ENCODE measurements at regions not wholly inside any gene's neighbourhood (a gene's known extent, or its start where the extent isn't known, plus 50 kb on each side); places are given as distances from the start of the nearest gene placed in this dataset.

- ChIA-PET POLR2A (no interaction called here), CTCF (interaction anchor here (0.6 kb wide), 1 partner anchor 60 kb away, joined by 3 read pairs; no protein-coding TSS in a partner anchor)
- Histone ChIP-seq H3K27me3 (ENCODE audit: control insufficient read depth, insufficient read depth, low read length) (no peaks in the 10 kb centered on the region), H3K36me3 (ENCODE audit: control insufficient read depth, insufficient read depth, low read length) (no peaks in the 10 kb centered on the region), H3K4me3 (ENCODE audit: low read depth in 2 of 2, low read length in 2 of 2) (no peak overlapping the region), H3K27ac (ENCODE audit: low read length) (no peak overlapping the region), H3K4me1 (ENCODE audit: control insufficient read depth, insufficient read depth, low read length) (no peaks in the 10 kb centered on the region), H3K9me3 (ENCODE audit: control insufficient read depth, insufficient read depth, low read depth, low read length) (no peaks in the 10 kb centered on the region)
- DNase-seq (ENCODE audit: low read depth, low spot score) (peak; percentile 13), ATAC-seq (0 out of 2 replicates have a peak, but pooled peaks have one; percentile 48)
- in situ Hi-C loops (cut with HindIII; ENCODE audit: low pct_unique_long_range_greater_than_20kb, low sequenced_read_pairs) (no loop called here), intact Hi-C loops (cut with micrococcal nuclease; ENCODE audit: unreplicated experiment) (no loop called here)
- no TSS peak for BruUV-seq (replicated peaks)
- TF ChIP-seq REST (IDR thresholded peaks at IDR 0.05; ENCODE audit: insufficient read depth in 1 of 2, low read depth in 2 of 2, low read length in 1 of 2) (no peak), CTCF (IDR thresholded peaks at IDR 0.05) (peak; percentile 62), TCF7L2 (IDR thresholded peaks at IDR 0.05; ENCODE audit: low read depth, low read length) (no peak), POLR2AphosphoS5 (IDR thresholded peaks at IDR 0.05; ENCODE audit: low read depth, low read length) (no peak), SIN3A (IDR thresholded peaks at IDR 0.05; ENCODE audit: borderline replicate concordance, insufficient read depth, low read depth, low read length) (no peak)
Observed at GRCh38 chr11:115869780-115870431, 365.7 kb upstream of the CADM1 start.

GRCh38 chr11:115869131-115869530 is 364.9 kb upstream of the CADM1 start:
- Histone ChIP-seq H3K36me3 (ENCODE audit: control insufficient read depth, insufficient read depth, low read length) (no peaks in the 10 kb centered on the region), H3K27ac (ENCODE audit: low read length) (no peak overlapping the region), H3K9me3 (ENCODE audit: control insufficient read depth, insufficient read depth, low read depth, low read length) (no peaks in the 10 kb centered on the region), H3K4me1 (ENCODE audit: control insufficient read depth, insufficient read depth, low read length) (no peaks in the 10 kb centered on the region), H3K4me3 (ENCODE audit: low read depth in 2 of 2, low read length in 2 of 2) (no peak overlapping the region), H3K27me3 (ENCODE audit: control insufficient read depth, insufficient read depth, low read length) (no peaks in the 10 kb centered on the region)
- intact Hi-C loops (cut with micrococcal nuclease; ENCODE audit: unreplicated experiment) (no loop called here), in situ Hi-C loops (cut with HindIII; ENCODE audit: low pct_unique_long_range_greater_than_20kb, low sequenced_read_pairs) (no loop called here)
- POLR2A ChIA-PET: no interaction called here
- CTCF ChIA-PET: no interaction called here
- ATAC-seq: no peak
- no peak for DNase-seq (ENCODE audit: low read depth, low spot score)
- TF ChIP-seq SIN3A (IDR thresholded peaks at IDR 0.05; ENCODE audit: borderline replicate concordance, insufficient read depth, low read depth, low read length) (no peak), POLR2AphosphoS5 (IDR thresholded peaks at IDR 0.05; ENCODE audit: low read depth, low read length) (no peak), TCF7L2 (IDR thresholded peaks at IDR 0.05; ENCODE audit: low read depth, low read length) (no peak), REST (IDR thresholded peaks at IDR 0.05; ENCODE audit: insufficient read depth in 1 of 2, low read depth in 2 of 2, low read length in 1 of 2) (no peak), CTCF (IDR thresholded peaks at IDR 0.05) (no peak)
- BruUV-seq (replicated peaks): no TSS peak
